ENCODE measurements at regions not wholly inside any gene's neighbourhood (a gene's known extent, or its start where the extent isn't known, plus 50 kb on each side); places are given as distances from the start of the nearest gene placed in this dataset.

DNA sequence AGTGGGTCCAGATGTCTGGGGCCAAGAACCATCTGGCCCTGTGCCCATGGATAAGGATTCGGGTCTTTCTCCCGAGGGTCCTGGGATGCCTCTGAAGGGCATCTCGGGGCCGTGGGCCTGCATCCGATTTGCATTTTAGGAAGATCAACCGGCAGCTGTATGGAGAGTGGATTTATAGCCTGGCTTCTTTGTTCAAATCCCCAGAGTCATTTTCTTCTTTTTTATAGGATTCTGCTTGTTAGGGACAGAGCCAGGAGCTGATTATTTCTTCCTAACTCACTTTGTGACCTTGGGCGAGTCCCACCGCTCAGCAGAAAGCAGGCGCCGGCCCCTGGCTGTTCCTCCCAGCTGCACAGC is 52.9 kb upstream of the APCDD1L start:
- intact Hi-C loops (cut with DNase I) = no loop called here
- DNase-seq (ENCODE audit: low spot score) = no peak

GRCh38 chr20:58567437-58567836 is 52.2 kb upstream of the APCDD1L start:
- intact Hi-C loops (cut with DNase I) = no loop called here
- DNase-seq (ENCODE audit: low spot score) = no peak

DNA sequence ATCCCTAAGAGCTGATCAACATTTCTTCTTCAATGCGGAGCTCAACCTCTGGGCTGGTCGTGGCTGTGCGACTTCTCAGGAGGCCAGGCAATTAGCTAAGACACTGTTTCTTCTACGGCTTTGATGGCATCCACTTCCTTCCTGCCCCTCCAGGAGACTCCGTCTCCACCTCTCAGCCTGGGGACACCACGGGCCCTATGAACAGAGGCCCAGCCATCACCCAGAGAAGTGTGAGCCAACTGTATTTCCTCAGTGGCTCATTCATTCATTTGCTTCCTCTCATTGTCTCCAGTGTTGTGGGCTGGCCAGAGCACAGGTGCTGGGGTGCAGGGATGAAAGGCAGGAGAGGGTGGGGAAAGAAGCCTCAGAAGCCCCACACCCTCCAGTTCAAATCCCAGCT is 51.8 kb upstream of the APCDD1L start:
- no peak for DNase-seq (ENCODE audit: low spot score)
- intact Hi-C loops (cut with DNase I) = no loop called here

- no peak for DNase-seq (ENCODE audit: low spot score)
- intact Hi-C loops (cut with DNase I) = no loop called here
Measured at GRCh38 chr20:58565461-58566175, 50.4 kb upstream of the APCDD1L start.
